HG03432 (cell line): ENCODE measurements at regions not wholly inside any gene's neighbourhood (a gene's known extent, or its start where the extent isn't known, plus 50 kb on each side); places are given as distances from the start of the nearest gene placed in this dataset.
"Not testable (repeated sequence)": the region's sequence is repeated elsewhere in the genome, so short reads cannot be mapped to it uniquely, and the experiment has no call there.

Experiments used
- ATAC-seq: cut with Tn5 transposase; IDR thresholded peaks from one replicate; pipeline ENCODE4 v1.9.1; 2021; ENCODE audit warnings: mild to moderate bottlenecking, moderate library complexity; ENCODE audit not compliant: unreplicated experiment

DNA sequence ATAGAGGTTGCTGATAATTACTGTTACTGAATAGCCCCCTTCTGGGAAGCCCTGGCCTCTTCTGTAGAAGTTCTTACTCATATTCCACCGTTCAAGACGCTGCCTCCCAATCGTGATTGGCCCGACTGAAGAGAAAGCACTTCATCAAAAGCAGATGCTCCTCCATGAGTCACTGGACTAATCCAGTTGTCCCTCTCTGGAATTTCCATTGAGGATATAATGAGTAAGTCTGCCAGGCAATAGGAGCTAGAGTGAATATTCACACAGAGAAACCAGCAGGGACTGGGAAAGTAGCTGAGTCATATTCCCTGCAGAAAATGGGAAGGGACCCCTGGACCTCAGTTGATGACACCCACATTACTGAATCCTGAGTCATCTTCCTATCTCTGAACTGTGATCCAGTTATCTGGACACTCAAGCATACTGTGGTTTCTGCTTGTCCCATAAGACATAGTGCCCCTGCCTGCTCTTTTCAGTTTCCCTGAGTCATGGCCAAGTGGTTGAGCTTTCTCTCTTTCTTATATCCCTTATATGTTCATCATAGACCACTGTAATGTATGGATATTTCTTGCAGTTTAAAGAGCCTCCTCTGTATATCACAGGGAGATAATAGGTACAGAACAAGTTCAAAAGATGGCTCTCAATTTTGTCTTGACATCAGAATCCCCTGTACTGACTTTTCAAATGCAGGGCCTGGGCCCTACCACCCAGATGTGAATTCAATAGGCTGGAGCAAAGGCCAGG, 151.2 kb upstream of the CDIN1 start:
- no peak for ATAC-seq

DNA sequence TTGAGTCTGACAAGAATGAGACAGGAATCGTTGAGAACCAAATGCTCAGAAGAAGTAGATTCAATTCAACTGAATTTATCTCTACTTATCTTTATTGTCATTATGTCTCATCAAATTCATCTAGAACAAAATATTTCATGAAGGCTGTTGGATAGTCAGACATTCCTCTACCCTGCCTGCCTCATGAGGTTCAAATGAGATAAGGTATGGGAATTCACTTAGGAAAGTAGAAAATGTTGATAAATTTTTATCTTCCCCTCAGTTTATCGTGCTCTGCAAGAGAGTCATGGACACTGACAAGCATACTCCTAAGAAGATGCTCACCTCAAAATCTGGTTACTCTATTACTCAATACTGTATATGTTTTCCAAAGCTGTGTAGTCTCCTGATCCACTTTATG, 149.7 kb upstream of the CDIN1 start:
- ATAC-seq, result no peak

DNA sequence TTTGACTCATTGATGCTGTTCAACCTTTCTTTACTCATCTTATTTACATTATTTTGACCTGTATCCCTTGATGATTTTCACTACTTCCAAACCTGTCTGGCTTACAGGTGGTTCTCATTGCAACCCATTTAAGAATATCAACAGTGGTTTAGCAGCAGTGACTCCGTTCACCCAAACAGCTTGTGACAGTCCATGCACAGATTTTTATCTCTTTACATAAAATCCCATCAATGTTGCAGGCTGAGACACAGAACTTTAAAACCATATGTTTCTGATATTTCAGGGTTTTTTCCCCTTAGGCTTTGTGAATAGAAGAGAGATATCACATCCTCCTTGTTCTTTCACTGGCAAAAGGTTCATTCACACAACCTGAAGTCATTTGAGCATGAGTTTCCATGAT, 149.1 kb upstream of the CDIN1 start:
- no peak for ATAC-seq

DNA sequence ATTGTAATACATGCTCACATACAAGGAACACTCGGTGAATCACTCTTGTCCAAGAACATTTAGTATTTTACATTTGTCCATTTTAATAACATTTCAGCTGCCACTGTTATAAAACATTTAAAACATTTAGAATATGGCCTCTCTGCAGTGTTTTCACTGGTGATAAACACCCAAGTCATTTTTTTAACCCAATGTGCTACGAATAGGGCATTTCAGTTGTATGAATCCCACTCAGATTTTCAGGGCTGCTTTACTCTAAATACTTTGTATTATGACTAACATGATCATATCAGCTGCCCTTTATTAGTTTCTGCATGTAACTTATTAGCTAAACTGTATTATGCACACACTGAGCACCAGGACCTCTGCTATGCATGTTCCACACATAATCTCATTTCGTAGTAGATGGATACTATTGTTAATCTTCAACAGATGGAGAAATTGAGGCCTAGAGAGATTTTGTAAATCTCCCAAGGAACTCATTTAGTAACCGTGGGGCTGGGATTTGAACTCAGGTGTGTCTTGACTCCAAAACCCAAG, 148.6 kb upstream of the CDIN1 start:
- no peak for ATAC-seq

DNA sequence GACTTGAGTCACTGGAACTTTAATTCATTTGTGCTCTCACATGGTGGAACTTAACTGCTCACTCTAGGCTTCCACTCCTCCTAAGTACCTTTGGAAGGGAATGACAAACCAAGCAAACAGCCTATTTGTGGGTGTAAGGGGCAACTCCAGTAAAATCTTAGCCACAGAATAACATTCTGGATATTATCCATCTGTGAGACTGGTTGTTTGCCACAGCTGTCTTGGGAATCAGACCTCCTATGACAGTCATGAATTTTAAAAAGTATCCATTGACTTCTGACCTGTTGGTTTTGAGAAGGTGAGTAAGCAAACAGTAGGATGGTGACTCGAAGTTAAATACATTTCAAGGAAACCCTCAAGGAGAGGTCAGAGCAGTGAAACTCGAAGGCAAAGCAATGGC, 147.3 kb upstream of the CDIN1 start:
- no peak for ATAC-seq

DNA sequence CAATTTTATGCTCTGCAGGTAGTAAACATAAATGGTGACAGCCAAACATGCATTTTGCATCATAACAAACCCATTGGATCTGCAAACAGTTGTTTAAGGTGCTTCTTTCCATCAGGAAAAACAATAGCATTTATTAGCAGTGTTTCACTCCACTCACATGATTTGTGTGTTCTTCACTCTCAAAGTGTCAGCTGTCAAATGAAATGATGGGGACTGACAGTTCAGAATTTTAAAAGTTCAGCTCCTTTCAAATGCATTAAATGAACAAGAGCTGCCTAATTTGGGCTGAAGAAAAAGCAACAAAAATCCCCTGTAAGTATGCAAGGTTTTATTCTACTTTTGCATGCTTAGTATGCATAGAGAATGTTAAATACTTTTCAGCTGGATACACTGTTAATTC, 145.2 kb upstream of the CDIN1 start:
- no peak for ATAC-seq

DNA sequence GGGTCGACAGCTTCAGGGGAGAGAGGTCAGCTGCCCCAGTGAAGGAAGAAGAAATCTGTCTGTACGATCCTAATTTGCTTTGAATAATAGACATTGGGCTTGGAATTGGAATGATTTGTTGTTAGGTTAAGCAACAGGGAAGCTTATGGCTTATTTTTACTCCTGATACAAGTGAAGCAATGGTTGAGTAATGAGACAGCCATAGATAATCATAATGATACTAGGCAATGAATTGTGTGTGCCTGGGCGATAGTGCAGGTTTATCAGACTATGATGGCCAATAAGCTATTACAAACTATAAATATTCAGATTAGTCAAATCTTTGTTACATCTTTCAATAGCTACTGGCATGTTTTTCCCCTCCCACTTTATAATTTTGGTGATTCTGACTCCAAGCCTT, 140.9 kb upstream of the CDIN1 start:
- ATAC-seq, result no peak

DNA sequence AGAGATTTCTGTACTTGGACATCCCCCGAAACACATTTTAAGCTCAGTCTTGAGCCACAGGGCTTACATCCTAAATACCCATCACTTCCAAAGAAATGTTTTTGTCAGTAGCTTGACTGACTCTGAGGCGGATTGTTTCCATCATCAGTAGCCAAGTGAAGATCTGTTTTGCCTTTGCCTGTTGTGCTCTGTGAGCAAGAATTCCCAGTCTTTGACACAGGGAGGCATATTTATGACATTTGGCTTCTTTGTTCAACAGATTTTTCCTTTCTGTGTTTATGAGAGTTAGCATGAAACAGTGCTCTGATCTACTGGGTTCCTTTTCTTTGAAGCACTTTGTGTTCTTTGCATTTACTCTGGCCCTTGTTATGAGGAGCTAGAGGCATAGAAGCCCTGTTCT, 132.1 kb upstream of the CDIN1 start:
- no peak for ATAC-seq

DNA sequence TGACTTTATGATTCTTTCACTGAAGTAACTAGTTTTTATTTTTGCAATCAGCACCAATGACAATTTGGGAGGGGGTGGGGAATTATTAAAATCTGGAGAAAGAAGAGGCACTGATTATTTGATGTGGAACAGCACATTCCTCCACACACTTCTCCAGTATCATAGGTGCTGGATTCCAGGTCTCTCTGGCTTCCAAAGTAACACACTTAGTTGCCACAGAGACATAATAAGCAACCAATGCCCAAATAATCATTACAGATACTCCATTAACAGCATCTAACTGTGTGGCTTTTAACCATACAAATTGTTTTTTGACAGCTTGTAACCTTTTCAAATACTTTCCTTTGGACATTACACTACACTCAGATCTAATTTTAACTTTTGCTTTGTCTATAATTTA, 131.0 kb upstream of the CDIN1 start:
- ATAC-seq, result no peak

DNA sequence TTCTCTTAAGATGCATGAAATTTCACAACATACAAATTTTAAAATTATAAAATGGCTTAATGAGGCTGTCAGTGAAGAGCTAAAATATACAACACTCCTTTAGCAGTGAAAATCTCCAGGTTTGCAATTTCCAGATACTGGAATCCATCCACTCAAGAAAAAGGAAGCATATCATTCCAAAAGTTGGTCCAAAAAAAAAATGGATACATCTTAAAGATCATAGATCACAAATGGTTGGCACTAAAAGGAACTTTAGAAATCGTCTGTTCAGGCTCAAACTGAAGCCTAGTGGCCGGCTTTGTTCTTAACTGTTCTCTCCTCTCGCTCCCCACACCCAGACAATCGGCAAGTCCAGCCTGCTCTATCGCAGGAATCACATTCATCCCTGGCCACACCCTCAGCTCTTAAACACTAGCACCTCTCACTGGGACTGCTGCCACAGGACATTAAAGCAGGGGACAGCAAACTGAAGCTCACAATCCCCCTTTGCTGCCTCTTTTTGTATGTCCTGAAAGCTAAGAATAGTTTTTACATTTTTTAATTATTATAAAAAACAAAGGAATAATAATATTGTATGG, 130.3 kb upstream of the CDIN1 start:
- ATAC-seq, result no peak

DNA sequence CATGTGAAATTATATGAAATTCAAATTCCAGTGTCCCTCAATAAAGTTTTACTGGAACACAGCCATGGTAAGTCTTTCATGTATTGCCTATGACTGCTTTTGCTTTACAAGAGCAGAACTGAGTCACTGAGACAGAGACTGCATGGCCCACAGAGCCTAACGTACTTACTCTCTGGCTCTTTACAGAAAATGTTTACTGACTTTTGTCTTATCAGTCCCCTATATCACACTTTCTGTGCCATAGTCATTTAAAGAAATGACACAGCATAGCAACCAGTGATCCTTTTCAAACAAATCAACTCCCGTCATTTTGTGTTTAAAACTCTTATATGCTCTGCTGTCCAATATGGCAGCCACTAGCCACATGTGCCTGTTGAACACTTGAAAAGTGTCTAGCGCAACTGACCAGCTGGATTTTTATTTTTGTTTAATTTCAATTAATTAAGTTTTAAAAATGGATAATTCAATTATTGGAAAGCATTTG, 129.7 kb upstream of the CDIN1 start:
- no peak for ATAC-seq

DNA sequence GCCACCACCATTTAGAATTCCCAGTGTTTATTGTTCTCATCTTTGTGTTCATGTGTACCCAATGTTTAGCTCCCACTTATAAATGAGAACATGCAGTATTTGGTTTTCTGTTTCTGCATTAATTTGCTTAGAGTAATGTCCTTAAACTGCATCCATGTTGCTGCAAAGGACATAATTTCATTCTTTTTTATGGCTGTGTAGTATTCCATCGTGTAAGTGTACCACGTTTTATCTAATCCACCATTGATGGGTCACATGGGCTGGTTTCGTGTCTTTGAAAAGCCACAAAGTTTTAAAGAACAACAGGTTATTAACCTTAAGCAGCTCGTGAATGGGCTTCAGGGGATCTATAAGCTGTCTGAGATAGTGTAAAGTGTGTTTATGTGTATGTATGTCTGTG, 125.2 kb upstream of the CDIN1 start:
- ATAC-seq, result not testable (repeated sequence)

DNA sequence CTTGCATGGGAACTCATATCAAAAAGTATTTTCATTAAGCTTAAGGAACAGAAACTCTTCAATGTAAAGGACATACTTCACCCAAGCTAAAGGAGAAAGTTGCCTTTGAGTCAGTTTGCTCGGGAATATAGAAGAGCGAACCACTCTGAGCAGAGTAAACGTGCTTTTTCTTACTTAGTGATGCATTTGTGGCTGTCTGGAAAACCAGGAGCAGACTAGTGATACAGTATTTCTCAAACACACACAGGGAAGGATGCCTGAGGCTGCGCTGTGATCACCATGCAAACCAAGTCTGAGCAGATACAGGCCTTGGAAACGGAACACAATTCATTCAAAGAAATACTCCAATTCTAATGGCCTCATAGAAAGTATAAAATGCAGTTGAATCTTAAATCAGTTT, 121.0 kb upstream of the CDIN1 start:
- ATAC-seq, result no peak

DNA sequence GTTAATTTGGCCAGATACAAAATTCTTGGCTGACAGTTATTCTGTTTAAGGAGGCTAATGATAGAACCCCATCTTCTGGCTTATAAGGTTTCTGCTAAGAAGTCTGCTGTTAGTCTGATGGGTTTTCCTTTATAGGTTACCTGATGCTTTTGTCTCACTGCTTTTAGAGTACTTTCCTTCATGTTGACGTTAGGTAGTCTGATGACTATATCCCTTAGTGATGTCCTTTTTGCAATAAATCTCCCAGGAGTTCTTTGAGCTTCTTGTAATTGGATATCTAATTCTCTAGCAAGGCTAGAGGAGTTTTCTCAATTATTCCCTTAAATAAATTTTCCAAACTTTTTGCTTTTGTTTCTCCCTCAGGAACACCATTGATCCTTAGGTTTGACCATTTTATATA, 114.1 kb upstream of the CDIN1 start:
- ATAC-seq, result no peak

DNA sequence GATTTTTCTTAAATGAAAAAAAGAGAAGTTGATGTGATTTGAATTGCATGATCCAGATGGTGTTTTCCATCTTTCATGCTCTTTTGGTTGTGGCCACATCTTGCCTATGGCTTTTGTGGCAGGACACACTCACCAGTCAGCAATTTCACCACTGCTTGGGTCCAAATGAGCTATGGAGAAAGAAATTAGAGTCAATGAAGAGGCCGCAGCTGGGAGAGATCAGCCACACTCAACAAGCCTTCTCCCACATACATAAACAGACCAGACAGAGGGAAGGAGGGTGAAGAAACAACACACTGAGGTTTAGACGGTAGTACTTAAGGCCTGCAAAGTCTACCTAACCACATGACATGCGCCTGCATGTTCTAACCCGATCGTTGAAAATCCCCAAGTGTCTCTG, 110.7 kb upstream of the CDIN1 start:
- ATAC-seq, result no peak

DNA sequence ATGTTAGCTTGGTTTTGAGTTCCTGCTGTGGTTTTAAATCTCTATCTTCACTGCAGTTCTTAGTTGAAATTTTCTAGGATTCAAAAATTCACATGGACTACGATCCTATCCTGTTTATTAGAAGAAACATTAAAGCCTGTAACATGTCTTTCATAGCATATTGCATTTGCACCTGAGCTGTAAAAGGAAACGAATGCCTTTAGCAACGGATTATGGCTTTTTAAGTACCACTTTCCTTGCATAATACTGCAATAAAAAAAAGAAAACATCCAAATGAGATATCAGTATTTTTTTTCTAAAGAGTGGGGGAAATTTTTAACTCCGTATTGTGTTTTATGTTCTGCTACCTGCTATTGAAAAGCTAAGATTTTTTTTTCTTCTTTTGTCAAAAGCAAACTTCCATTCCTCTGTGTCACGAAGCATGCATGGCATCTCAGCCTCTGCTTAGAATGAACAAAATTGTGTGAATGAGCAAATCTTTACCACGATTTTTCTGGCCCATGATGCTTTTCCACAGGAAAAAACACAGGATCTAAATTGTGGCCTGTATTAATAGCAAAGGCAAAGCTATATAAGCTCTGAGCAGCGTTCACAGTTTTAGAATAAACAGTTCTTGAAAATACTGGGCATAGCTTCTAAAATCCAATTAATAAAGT, 110.0 kb upstream of the CDIN1 start:
- ATAC-seq, result no peak

DNA sequence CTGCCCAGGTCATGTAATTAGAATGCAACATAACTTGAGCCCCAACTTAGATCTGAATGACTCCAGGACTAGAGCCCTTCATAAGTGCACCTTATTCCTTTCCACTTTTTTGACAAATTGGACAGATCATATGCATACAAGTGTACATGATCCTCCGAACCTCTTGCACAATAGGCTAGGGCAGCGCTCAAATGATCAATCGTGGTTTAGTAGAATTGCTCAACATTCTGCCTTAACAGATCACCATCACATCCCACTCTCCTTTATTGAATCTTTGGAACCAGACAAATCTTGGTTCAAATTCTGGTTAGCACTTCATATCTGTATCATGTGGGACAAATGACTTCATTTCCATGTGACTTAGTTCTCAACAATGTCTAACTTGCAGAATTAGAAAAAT, 106.8 kb upstream of the CDIN1 start:
- ATAC-seq, result no peak

DNA sequence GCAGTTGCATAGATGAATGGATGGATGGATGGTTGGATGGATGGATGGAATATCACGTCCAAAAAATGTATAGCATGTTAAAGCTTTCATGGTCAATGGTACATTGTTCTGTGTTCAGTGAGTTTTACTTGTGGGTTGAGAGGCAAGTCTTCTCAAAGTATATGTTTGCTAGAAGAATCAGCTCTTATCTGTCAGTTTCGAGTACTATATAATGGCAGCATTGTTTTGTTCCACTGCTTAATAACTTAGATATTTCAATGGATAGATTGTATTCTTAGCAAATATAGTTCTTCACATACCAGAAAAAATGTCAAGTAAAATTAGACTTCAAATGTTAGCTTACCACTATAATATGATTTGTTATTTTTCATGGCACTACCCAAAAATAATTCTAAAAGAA, 100.9 kb upstream of the CDIN1 start:
- no peak for ATAC-seq

DNA sequence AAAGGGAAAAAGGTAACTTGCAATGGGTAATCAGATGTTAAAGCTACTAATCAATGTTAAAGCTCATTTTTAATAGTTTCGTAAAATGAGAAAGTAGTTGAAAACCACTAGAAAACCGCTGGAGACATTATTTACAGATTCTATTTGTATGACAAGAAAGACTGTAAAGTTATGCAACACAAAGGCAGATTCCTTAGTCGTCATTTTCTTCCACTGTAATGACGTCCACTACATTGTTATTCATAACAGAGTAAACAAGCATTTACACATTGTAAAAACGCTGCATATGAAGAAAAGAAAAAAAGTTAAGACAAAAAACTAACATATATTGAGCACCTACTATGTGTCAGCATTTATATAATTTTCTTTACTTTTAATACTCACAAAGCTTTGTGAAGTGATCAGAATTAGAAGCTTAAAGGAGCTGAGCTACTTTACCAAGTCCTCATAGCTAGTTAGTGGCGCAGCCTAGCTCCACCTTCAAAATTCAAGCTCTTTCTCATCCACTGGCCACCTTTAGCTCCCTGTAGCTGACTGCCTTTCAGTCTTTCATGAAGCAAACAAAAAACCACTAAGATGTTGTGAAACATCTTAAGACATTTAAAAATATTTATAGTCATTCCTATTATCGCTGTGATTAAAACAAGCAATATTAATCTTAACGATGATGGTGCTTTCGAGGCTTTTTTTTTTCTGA, 100.1 kb upstream of the CDIN1 start:
- no peak for ATAC-seq

DNA sequence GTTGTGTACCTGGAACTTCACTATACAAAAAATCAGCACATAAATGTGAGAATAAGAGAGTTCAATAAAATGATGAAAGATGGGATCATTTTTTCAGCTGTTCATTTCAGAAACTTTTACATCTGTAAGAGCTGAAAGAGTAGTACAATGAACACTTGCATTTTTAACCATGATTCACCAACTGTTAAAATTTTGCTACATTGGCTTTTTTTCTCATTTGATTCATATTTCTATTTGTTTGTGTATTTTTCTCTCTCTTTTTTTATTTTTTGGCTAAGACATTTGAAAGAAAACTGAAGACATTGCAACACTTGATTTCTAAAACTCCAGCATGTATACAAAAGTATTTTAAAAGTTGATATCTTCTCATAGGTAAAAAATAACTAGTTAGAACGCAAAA, 98.3 kb upstream of the CDIN1 start:
- no peak for ATAC-seq

DNA sequence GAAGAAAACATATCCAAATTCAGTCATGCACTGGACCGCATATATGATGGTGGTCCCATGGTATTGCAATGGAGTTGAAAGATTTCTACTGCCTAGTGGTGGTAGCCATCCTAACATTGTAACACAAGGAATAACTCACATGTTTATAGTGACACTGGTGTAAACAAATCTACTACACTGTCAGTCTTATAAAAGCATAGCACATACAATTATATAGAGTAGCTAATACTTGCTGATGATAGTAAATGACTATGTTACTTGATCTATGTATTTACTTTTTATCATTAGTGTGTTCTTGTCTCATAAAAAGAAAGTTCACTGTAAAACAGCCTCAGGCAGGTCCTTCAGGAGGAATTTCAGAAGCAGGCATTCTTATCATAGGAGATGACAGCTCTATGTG, 96.0 kb upstream of the CDIN1 start:
- ATAC-seq, result no peak
